ENCODE measurements at regions not wholly inside any gene's neighbourhood (a gene's known extent, or its start where the extent isn't known, plus 50 kb on each side); places are given as distances from the start of the nearest gene placed in this dataset.
A peak's percentile ranks its signal among the peaks of the same experiment; 100 is the strongest.

DNA sequence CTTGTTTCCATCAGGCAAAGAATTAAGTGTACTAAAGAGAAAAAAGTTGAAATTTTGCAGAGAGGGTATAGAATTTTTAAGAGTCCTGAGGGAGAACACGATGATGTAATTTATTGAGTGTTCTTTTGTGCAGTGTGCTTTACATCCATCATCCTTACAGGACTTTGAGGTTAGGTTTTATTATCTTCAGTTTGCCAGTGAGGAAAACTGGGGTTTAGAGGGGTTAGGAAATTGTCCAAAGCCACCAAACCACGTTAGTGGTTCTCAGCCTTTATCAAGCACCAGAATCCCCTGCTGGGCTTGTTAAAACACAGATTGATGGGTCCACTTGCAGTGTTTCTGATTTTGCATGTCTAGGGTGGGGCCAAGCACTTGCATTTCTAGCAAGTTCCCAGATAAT lies 277.5 kb downstream of the KCNS3 start:
- TF ChIP-seq, protein P1, sequence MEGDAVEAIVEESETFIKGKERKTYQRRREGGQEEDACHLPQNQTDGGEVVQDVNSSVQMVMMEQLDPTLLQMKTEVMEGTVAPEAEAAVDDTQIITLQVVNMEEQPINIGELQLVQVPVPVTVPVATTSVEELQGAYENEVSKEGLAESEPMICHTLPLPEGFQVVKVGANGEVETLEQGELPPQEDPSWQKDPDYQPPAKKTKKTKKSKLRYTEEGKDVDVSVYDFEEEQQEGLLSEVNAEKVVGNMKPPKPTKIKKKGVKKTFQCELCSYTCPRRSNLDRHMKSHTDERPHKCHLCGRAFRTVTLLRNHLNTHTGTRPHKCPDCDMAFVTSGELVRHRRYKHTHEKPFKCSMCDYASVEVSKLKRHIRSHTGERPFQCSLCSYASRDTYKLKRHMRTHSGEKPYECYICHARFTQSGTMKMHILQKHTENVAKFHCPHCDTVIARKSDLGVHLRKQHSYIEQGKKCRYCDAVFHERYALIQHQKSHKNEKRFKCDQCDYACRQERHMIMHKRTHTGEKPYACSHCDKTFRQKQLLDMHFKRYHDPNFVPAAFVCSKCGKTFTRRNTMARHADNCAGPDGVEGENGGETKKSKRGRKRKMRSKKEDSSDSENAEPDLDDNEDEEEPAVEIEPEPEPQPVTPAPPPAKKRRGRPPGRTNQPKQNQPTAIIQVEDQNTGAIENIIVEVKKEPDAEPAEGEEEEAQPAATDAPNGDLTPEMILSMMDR (IDR thresholded peaks at IDR 0.05): no peak
- no peak for TF ChIP-seq POLR2A (IDR thresholded peaks at IDR 0.05)
- no peak overlapping the region for H3K4me3 ChIP-seq
- H3K27ac ChIP-seq: no peak overlapping the region
- no peaks in the 10 kb centered on the region for H3K9me3 ChIP-seq
- DNase-seq: no peak
- peaks cover 0 to 18% (median 0%) of the 10 kb centered on the region in 3 donors for H3K4me1 ChIP-seq
- 46 to 73% methylated on average over 2 of the region's 2 CpGs for WGBS, 2 donors
- peaks cover 0 to 7% (median 0%) of the 10 kb centered on the region in 4 donors for H3K27me3 ChIP-seq
- no peaks in the 10 kb centered on the region for H3K36me3 ChIP-seq
- intact Hi-C loops (cut with DNase I): no loop called here

DNA sequence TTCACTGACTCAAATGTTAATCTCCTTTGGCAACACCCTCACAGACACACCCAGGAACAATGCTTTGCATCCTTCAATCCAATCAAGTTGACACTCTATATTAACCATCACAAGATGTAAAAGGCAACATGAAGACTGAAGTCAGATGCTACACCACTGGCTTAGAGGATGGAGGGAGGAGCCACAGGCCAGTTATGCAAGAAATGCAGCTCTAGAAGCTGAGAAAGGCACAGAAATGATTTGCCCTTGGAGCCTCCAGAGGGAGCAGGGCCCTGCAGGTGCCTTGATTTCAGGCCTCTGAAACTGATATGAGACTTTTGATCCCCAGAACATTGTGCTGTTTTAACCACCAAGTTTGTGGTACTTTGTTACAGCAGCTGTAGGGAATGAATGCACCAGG lies 276.3 kb downstream of the KCNS3 start:
- intact Hi-C loops (cut with DNase I): no loop called here
- H3K36me3 ChIP-seq: no peaks in the 10 kb centered on the region
- TF ChIP-seq POLR2A (IDR thresholded peaks at IDR 0.05): no peak
- TF ChIP-seq, protein P1 (IDR thresholded peaks at IDR 0.05): peak in 1 of 6 experiments; percentile 22
- DNase-seq: no peak
- no peak overlapping the region for H3K4me3 ChIP-seq
- H3K27ac ChIP-seq: no peak overlapping the region
- peaks cover 0 to 19% (median 0%) of the 10 kb centered on the region in 4 donors for H3K27me3 ChIP-seq
- H3K9me3 ChIP-seq: no peaks in the 10 kb centered on the region
- H3K4me1 ChIP-seq: peaks cover 0 to 18% (median 0%) of the 10 kb centered on the region in 3 donors

DNA sequence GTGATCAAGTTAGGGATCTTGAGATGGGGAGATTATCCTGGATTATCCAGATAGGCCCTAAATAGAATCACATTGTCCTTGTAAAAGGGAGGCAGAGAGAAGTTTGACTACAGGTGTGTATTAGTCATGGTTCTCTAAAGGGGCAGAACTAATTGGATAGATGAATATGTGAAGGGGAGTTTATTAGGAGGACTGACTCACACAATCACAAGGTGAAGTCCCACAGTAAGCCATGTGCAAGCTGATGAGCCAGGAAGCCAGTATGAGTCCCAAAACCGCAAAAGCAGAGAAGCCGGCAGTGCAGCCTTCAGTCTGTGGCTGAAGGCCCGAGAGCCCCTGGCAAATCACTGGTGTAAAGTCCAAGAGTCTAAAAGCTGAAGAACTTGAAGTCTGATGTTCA lies 275.8 kb downstream of the KCNS3 start:
- 27 to 63% methylated on average over 3 of the region's 3 CpGs for WGBS, 2 donors
- Histone ChIP-seq H3K27me3 (peaks cover 0 to 21% (median 0%) of the 10 kb centered on the region in 4 donors), H3K36me3 (no peaks in the 10 kb centered on the region), H3K4me3 (no peak overlapping the region), H3K9me3 (no peaks in the 10 kb centered on the region), H3K27ac (no peak overlapping the region), H3K4me1 (peaks cover 0 to 18% (median 0%) of the 10 kb centered on the region in 3 donors)
- no peak for DNase-seq
- intact Hi-C loops (cut with DNase I): no loop called here
- no peak for TF ChIP-seq POLR2A (IDR thresholded peaks at IDR 0.05)
- TF ChIP-seq, protein P1 (IDR thresholded peaks at IDR 0.05): no peak

DNA sequence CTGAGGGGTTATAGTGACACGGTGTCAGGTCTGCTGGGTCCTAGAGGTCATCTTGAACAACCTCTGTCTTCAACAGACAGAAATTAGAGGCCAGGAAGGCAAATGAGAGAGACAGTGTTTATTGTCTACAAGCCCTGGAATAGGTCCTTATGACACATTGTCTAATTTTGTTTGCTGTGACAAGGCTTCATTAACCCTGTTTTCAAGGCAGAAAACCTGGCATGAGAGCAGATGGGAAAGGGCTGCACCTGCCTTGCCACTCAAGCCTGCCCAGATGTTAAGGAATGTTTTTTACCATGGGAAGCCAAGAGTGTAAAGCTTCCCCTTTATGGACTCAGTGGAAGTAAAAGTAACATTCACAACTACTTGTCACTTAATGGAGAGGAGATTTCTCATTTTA lies 275.3 kb downstream of the KCNS3 start:
- TF ChIP-seq, protein P1 (IDR thresholded peaks at IDR 0.05): no peak
- no peak for TF ChIP-seq POLR2A (IDR thresholded peaks at IDR 0.05)
- Histone ChIP-seq H3K27ac (no peak overlapping the region), H3K27me3 (peaks cover 0 to 21% (median 0%) of the 10 kb centered on the region in 4 donors), H3K4me3 (no peak overlapping the region), H3K9me3 (no peaks in the 10 kb centered on the region), H3K36me3 (no peaks in the 10 kb centered on the region), H3K4me1 (peaks cover 0 to 18% (median 0%) of the 10 kb centered on the region in 3 donors)
- 80 to 100% methylated on average over 1 of the region's 1 CpG for WGBS, 2 donors
- intact Hi-C loops (cut with DNase I): no loop called here
- no peak for DNase-seq

DNA sequence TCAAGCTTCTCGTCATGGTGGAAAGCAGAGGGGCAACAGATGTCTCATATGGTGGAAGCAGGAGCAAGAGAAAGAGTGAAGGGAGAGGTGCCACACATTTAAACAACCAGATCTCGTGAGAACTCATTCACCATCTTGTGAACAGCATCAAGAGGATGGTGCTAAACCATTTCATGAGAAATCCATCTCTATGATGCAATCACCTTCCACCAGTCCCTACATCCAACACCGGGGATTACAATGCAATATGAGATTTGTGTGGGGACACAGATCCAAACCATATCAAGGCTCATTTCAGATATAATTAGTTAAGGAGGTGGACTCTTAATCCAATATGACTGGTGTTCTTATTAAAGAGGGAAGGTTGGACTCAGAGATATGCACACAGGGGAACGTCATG lies 272.8 kb downstream of the KCNS3 start:
- Histone ChIP-seq H3K27ac (no peak overlapping the region), H3K4me1 (peaks cover 0 to 18% (median 0%) of the 10 kb centered on the region in 3 donors), H3K36me3 (no peaks in the 10 kb centered on the region), H3K4me3 (no peak overlapping the region), H3K27me3 (peaks cover 0 to 21% (median 0%) of the 10 kb centered on the region in 4 donors), H3K9me3 (no peaks in the 10 kb centered on the region)
- 59 to 88% methylated on average over 4 of the region's 4 CpGs for WGBS, 2 donors
- TF ChIP-seq POLR2A (IDR thresholded peaks at IDR 0.05): no peak
- TF ChIP-seq, protein P1 (IDR thresholded peaks at IDR 0.05): no peak
- no peak for DNase-seq
- intact Hi-C loops (cut with DNase I): no loop called here

Measured in esophagus squamous epithelium (tissue), 5 donors.